T47D (cell line): ENCODE measurements at regions not wholly inside any gene's neighbourhood (a gene's known extent, or its start where the extent isn't known, plus 50 kb on each side); places are given as distances from the start of the nearest gene placed in this dataset.
"Not testable (repeated sequence)": the region's sequence is repeated elsewhere in the genome, so short reads cannot be mapped to it uniquely, and the experiment has no call there.

Experiments
- DNase-seq, 2 experiments: peaks; one replicate each; pipeline versions ENCODE4 v3.0.0 to v3.0.0-alpha.2; 2011 to 2012; ENCODE audit warnings: low read depth in 1 of 2, low spot score in 1 of 2
- JUND ChIP-seq: IDR thresholded peaks from 2 replicates; pipeline ENCODE4 v1.6.1; 2012; ENCODE audit warnings: low read depth
- in situ Hi-C: cut with HindIII; loops from 2 replicates; pipeline ENCODE4 v1.10.0; 2016; ENCODE audit warnings: low sequenced_read_pairs, low pct_unique_long_range_greater_than_20kb

DNA sequence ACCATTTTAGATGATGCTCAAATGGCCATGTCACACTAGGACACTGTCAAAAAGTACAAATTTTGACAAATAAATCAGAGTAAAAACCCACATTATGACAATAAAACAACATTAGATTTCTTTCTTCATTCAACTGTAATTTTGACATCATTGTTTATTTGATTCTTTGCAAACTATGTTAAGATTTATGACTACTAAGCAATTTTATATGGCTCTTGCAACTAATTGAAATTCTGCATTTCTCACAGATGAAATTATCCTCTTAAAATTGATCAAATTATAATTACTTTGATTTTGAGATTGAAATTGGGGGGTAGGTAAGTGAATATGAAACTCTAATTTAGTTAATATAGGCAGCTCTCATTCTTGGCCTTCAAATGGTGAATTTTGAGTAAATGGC, 59.8 kb downstream of the ATOH1 start:
- no peak for TF ChIP-seq JUND
- in situ Hi-C loops, result no loop called here
- no peak for DNase-seq

DNA sequence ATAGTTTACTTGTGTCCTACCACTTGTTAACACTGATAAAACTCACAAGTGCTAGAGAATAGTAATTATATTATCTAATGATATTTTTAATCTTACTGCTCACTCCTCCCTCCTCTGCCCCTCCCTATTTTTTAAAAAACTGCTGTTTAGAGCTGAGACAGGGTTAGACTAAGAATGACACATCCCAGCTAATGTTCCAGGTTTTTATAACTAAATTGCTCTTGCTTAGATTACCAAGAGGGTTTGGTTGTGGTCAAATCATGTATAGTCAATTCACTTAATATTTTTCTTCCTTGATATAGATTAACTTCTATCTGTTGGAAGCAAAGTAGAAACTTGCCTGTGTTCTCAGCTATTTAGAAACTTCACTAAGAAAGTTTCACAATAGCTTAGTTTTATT, 60.2 kb downstream of the ATOH1 start:
- no peak for DNase-seq
- no peak for TF ChIP-seq JUND
- in situ Hi-C loops, result no loop called here

DNA sequence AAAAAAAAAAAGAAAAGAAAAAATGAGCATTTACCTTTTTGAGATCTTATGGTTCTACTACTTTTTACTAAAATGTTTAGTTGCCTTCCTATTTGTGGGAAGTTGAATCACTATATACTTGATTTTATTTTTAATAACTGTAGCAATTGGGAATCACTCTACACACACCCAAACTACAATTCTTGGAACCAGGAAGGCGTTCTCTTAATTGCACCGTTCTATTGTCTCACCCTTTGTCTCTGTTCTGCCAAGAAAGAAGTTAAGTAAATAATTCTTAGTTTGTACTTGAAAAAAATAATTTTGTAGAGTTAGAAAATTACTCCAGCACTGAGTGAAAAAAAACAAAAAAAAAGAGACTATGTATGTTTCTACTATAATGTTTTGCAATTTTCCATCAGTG, 62.7 kb downstream of the ATOH1 start:
- TF ChIP-seq JUND, result no peak
- no peak for DNase-seq
- in situ Hi-C loops, result no loop called here

- in situ Hi-C loops, result no loop called here
- no peak for DNase-seq
- no peak for TF ChIP-seq JUND
These were observed 66.4 kb downstream of the ATOH1 start for GRCh38 chr4:93894995-93895394.

- DNase-seq, result no peak
- no peak for TF ChIP-seq JUND
- in situ Hi-C loops, result no loop called here
These were observed 68.0 kb downstream of the ATOH1 start for GRCh38 chr4:93896516-93896915.

GRCh38 chr4:93897559-93897958, 69.0 kb downstream of the ATOH1 start:
- TF ChIP-seq JUND, result no peak
- in situ Hi-C loops, result no loop called here
- DNase-seq, result peak in 1 of 2 experiments; percentile 43

DNA sequence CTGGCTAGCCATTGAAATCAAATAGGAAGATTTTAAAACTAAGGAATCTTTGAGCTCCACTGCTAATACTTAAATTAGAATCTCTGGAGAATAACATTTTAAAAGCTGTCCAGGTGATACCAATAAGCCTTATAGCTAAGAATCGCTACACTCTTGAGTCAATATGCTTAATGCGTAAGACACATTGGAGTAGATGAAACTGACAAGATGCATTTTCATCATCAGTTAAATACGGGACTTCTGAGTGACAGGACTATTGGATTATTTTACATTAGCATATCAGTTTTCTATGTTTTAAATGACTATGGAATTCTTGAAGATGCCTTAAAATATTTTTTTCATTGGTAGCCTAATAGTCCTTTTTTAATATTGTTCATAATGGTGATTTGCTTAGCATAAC, 80.2 kb downstream of the ATOH1 start:
- DNase-seq, result no peak
- in situ Hi-C loops, result no loop called here
- no peak for TF ChIP-seq JUND

DNA sequence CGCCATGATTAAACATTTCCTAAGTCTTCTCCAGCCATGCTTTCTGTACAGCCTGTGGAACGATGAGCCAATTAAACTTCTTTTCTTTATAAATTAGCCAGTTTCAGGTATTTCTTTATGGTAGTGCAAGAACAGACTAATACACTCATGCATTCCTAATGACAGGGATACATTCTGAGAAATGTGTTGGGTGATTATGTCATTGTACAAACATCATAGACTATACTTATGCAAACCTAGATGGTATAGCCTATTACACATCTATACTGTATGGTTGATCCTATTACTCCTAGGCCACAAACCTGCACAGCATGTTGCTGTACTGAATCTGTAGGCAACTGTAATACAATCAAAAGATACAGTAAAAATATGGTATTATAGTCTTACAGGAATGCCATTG, 83.1 kb downstream of the ATOH1 start:
- TF ChIP-seq JUND, result no peak
- in situ Hi-C loops, result no loop called here
- DNase-seq, result no peak

DNA sequence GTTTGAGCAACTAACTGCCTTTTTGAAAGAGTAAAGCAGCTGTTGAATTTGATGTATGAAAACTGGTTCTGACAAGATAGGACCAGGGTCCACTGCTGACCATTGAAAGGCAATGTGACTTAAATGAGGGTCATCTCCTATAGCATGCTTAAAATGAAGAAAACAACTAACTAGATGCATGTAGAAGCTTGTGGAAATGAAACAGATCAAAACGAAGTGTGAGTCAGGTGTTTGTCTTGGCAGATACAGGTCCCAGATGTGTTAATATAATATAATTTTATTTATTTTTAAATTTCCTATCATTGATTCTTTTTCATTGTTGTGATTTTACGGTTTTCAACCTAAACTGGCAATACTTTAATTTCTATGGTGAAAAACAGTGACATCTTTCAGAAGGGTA, 83.6 kb downstream of the ATOH1 start:
- in situ Hi-C loops, result no loop called here
- DNase-seq, result no peak
- TF ChIP-seq JUND, result no peak

DNA sequence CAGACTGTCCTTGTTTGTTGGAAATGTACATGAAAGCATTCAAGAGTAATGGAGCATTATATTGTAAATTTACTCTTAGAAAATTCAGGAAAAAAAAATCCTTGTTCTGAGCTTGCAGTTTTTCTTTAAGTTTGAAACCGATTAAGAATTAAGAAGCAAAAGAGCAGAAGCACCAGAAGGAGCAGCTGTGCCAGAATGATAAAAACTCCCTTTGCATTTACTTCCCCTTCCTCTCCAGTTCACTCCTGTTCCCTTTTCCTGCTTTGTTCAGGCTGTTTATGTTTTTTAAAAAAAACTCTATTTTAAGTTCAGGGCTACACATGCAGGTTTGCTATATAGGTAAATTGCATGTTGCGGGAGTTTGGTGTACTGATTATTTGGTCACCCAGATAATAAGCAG, 90.3 kb downstream of the ATOH1 start:
- in situ Hi-C loops, result no loop called here
- no peak for DNase-seq
- no peak for TF ChIP-seq JUND

GRCh38 chr4:93923570-93923969, 95.0 kb downstream of the ATOH1 start:
- DNase-seq, in situ Hi-C loops: not testable (repeated sequence)

DNA sequence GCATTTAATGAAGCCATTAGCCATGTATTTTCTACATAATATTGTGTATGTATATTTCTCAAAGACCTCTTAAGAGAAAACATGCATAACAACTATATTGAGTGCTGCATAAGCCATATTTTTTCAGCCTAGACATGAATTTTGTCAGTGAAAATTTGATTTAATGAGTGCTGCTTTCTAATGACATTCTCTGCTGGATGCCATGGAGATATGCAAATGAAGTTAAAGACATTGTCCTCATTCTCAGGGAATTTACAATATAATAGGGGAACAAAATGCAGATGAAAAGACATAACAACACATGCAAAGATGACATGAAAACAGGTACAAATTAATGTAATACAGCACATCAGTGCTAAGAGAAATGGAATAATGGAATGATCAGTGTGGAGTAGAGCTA, 118.7 kb downstream of the ATOH1 start:
- in situ Hi-C loops, result no loop called here
- no peak for DNase-seq

DNA sequence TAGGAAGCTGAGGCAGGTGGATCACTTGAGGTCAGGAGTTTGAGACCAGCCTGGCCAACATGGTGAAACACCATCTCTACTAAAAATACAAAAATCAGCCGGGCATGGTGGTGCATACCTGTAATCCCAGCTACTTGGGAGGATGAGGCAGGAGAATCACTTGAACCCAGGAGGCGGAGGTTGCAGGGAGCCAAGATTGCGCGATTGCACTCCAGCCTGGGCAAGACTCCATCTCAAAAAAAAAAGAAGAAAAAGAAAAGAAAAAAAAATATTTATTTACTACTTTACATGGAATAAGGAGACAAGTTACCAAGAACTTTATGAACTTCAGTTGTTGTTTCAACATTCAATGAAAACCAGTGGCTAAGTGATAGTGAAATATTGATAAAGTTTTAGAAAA, 121.7 kb downstream of the ATOH1 start:
- DNase-seq, in situ Hi-C loops: not testable (repeated sequence)

More for the DNA sequence above, 118.7 kb downstream of the ATOH1 start:
- no peak for TF ChIP-seq JUND

- in situ Hi-C loops, result no loop called here
- DNase-seq, result no peak
- TF ChIP-seq JUND, result no peak
These were observed 128.6 kb downstream of the ATOH1 start for GRCh38 chr4:93957186-93957585.

DNA sequence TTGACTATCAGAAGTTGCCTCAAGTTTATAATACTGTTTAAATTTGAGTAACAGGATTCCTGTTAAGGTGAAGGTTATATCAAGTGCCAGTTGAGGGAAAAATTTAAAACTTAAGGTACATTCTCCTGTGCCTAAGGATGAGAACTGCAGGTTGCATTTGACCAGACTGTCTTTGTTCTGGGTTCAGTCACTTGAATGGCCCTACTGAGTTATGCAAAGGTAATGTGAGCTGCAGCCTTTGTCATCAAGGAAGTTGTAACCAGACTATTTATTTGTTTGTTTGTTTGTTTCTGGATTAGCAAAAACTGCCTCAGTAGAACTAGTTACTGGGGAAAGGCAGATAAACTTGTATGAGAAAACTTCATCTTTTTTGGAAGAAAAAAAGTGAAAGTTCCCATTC, 131.9 kb downstream of the ATOH1 start:
- peak in 1 of 2 experiments; percentile 2 for DNase-seq
- in situ Hi-C loops, result no loop called here
- TF ChIP-seq JUND, result no peak
